GM10266 (cell line): ENCODE measurements at regions not wholly inside any gene's neighbourhood (a gene's known extent, or its start where the extent isn't known, plus 50 kb on each side); places are given as distances from the start of the nearest gene placed in this dataset.

Source experiments
- DNase-seq: peaks from one replicate; pipeline ENCODE4 v3.0.0; 2012; ENCODE audit errors: extremely low spot score
- TF ChIP-seq, protein P1 (sequence below): IDR thresholded peaks from 2 replicates; pipeline ENCODE4 v1.5.1; 2012; ENCODE audit warnings: mild to moderate bottlenecking, low read depth; ENCODE audit not compliant: control insufficient read depth, insufficient read depth; ENCODE audit errors: missing control alignments

DNA sequence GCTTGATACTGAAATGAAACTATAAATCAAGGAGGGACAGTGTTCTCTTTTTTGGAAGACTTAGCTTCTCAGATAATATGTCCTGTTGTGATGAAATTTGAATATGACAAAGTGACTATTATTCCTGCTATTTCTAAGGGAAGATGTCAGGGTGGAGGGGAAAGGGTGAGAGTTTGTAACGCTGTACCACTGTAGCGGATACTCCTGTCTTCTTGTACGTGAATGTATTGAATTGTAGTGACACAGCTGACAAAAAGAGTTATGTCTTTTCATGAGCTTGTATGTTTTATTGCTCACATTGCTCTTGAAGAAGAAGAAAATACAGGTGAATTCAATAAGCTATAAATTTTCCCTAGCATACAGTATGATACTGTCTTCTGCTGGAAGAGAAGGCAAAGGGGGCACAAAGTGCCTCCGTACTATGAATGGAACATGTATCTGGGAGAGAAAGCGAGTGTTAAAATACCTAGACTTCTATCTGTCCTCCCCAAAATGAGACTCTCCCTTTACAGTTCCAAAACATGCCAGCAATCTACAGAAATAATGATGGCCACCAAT is 538.5 kb upstream of the LRRC4C start:
- DNase-seq = no peak
- TF ChIP-seq, protein P1, sequence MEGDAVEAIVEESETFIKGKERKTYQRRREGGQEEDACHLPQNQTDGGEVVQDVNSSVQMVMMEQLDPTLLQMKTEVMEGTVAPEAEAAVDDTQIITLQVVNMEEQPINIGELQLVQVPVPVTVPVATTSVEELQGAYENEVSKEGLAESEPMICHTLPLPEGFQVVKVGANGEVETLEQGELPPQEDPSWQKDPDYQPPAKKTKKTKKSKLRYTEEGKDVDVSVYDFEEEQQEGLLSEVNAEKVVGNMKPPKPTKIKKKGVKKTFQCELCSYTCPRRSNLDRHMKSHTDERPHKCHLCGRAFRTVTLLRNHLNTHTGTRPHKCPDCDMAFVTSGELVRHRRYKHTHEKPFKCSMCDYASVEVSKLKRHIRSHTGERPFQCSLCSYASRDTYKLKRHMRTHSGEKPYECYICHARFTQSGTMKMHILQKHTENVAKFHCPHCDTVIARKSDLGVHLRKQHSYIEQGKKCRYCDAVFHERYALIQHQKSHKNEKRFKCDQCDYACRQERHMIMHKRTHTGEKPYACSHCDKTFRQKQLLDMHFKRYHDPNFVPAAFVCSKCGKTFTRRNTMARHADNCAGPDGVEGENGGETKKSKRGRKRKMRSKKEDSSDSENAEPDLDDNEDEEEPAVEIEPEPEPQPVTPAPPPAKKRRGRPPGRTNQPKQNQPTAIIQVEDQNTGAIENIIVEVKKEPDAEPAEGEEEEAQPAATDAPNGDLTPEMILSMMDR = no peak

DNA sequence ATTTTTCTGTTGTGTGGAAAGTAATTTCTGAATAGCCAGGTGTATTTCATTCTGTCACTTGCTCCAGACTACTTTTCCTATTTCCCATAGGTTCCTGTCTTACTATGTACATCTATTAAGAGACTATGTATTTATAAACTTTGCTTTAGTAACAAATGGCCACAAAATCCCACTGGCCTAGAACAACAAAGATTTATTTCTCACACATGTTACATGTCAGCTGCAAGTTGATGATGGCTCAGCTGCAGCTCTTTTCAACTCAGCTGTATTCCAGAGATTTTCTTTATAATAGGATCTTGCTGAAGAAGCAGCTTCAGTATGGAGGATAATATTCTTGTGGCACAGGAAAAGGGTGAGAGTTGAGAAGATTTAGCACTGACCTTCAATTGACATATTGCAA is 539.6 kb upstream of the LRRC4C start:
- TF ChIP-seq, protein P1 = no peak
- DNase-seq = no peak

DNA sequence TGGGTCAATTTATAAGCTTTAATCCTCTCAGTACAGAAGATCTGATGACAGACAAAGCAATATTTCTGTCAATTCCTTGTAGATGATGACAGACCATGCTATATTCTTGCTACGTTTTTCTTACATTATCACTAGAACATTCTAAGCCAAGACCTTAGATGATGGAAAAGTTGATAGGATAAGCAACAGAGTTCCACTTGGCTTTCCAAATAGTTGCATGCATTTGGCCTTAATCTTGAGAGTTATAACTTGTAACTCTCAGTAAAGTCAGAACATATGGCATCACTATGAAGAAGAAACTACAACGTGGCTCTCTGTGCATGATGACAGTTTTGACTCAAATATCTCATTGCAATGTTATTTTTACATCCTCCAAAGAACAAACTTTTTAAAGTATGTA is 544.3 kb upstream of the LRRC4C start:
- TF ChIP-seq, protein P1 = no peak
- DNase-seq = no peak

DNA sequence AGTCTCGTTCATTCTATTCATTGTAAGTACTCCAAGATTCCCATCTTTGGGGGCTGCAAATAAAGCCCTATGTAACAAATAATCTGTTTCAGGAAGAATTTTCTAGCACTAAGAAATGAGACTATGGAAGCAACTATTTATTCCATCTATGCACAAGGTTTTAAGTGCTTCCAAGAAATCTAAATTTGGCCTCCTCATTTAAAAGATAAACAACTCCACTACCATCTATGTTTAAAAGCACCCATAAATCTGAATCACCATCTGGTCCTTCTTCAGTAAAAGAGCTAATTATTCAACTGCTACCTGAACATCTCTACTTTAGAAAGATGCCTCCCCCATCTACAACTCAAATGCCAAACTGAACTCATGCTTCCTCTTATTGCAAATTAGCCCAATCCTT is 547.3 kb upstream of the LRRC4C start:
- DNase-seq = no peak
- TF ChIP-seq, protein P1 = no peak

DNA sequence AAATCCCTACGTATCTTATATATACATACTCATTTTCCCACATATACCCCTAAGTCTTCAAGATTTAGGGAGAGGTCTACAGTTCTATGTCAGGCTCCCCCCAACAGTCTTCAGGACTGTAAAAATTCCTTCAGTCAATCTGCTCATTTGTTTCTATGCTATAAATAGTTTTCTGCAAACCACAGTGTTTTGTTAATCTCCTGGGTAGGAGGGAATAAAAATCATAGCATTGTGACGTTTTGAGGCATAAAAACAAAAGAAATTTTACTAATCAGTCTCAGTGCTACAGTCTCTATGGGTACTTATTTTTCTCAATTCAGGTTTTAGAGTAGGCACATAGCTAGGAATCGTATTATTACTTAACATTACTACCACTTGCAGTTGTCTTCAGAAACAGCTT is 552.8 kb upstream of the LRRC4C start:
- TF ChIP-seq, protein P1 = no peak
- DNase-seq = no peak

DNA sequence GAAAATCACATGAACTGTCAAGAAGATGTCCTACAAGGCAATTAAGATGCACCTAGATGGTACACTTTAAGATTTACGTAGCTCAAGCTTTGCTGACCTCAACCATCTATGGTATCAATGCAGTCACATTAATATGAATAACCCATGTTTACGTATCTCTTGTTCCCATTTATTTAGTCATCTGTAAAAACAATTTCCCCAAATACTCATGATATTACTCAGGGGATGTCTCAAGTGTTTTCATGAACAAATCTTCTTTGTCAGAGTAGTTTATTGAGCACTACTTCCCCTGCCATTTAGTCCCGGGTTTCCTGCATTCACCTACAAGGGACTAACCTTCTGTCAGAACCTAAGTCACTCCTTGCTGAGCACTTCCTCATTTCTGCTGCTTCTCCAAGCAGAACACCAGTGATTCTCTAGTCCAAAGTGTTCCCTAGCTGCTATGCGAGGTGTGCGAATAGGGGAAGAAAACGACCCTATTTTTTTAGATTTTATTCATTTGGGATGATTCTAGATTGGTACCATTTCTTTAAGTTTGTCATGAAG is 554.3 kb upstream of the LRRC4C start:
- TF ChIP-seq, protein P1 = no peak
- DNase-seq = no peak

DNA sequence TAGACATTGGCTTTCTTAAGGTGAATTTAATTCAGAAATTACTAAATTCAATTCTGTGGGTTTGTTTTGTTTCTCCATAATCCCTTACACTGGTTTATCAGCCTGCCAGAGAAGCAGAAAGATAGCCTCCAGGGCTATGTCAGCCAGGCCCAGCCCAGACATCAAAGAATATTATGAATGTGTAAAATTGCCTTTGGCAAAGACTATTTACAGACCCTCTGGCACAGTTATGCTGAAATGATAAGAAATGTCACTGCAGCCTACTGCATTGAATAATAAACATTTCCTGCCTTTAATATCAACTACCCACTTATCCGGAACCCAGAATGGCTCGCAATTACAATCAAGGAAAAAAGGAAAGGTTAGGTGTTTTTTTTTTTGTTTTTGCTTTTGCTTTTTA is 562.5 kb upstream of the LRRC4C start:
- no peak for DNase-seq
- TF ChIP-seq, protein P1 = no peak
